AG10803 (cell line): ENCODE measurements at regions not wholly inside any gene's neighbourhood (a gene's known extent, or its start where the extent isn't known, plus 50 kb on each side); places are given as distances from the start of the nearest gene placed in this dataset.

Source experiments
- DNase-seq: peaks from one replicate; pipeline ENCODE4 v3.0.0; 2010; ENCODE audit warnings: low read depth
- H3K4me3 ChIP-seq: 2 replicates; pipeline ENCODE4 v1.5.1; 2011; ENCODE audit warnings: mild to moderate bottlenecking, low read length, control low read depth
- CTCF ChIP-seq: conservative IDR thresholded peaks from 2 replicates; pipeline ENCODE4 v1.5.1; 2011; ENCODE audit warnings: mild to moderate bottlenecking, low read length, control low read depth, inconsistent platforms

- no peak for DNase-seq
- H3K4me3 ChIP-seq: no peak overlapping the region
- no peak for TF ChIP-seq CTCF
Observed at GRCh38 chr7:68680235-68680872, 917.9 kb upstream of the AUTS2 start.

- TF ChIP-seq CTCF: no peak
- H3K4me3 ChIP-seq: no peak overlapping the region
- DNase-seq: no peak
Observed at GRCh38 chr7:68682910-68683309, 915.4 kb upstream of the AUTS2 start.

GRCh38 chr7:68684246-68684839 lies 913.9 kb upstream of the AUTS2 start:
- no peak for TF ChIP-seq CTCF
- no peak for DNase-seq
- H3K4me3 ChIP-seq: no peak overlapping the region

GRCh38 chr7:68684996-68685395 lies 913.3 kb upstream of the AUTS2 start:
- TF ChIP-seq CTCF: no peak
- DNase-seq: no peak
- H3K4me3 ChIP-seq: no peak overlapping the region

GRCh38 chr7:68688416-68689086 lies 909.7 kb upstream of the AUTS2 start:
- no peak for DNase-seq
- no peak overlapping the region for H3K4me3 ChIP-seq
- no peak for TF ChIP-seq CTCF

- no peak overlapping the region for H3K4me3 ChIP-seq
- DNase-seq: no peak
- TF ChIP-seq CTCF: no peak
Observed at GRCh38 chr7:68689087-68689433, 909.2 kb upstream of the AUTS2 start.
